NOMO-1 (cell line): ENCODE measurements at regions not wholly inside any gene's neighbourhood (a gene's known extent, or its start where the extent isn't known, plus 50 kb on each side); places are given as distances from the start of the nearest gene placed in this dataset.

ENCODE experiments used
- DNase-seq, 2 experiments: peaks; one replicate each; lab custom pipeline; 2025; ENCODE audit not compliant: unreplicated experiment in 2 of 2; lab: John Stamatoyannopoulos, UW

GRCh38 chr3:159210336-159210735 lies 408.5 kb downstream of the MFSD1 start:
- DNase-seq = no peak

GRCh38 chr3:159216311-159216710 lies 414.5 kb downstream of the MFSD1 start:
- no peak for DNase-seq

GRCh38 chr3:159219231-159219630 lies 417.4 kb downstream of the MFSD1 start:
- DNase-seq = no peak

GRCh38 chr3:159221335-159221734 lies 419.5 kb downstream of the MFSD1 start:
- DNase-seq = no peak

- peak; percentile 22 to 52 for DNase-seq
These were observed 427.3 kb downstream of the MFSD1 start for GRCh38 chr3:159229116-159229680.

- no peak for DNase-seq
These were observed 431.1 kb downstream of the MFSD1 start for GRCh38 chr3:159232966-159233365.

- DNase-seq = no peak
These were observed 431.9 kb downstream of the MFSD1 start for GRCh38 chr3:159233734-159234133.

- DNase-seq = no peak
These were observed 432.5 kb downstream of the MFSD1 start for GRCh38 chr3:159234306-159234705.

GRCh38 chr3:159236321-159236720 lies 434.5 kb downstream of the MFSD1 start:
- no peak for DNase-seq

- no peak for DNase-seq
These were observed 435.4 kb downstream of the MFSD1 start for GRCh38 chr3:159237226-159237625.

- no peak for DNase-seq
These were observed 436.8 kb downstream of the MFSD1 start for GRCh38 chr3:159238646-159239045.

GRCh38 chr3:159239059-159239458 lies 437.2 kb downstream of the MFSD1 start:
- DNase-seq = no peak

- DNase-seq = no peak
These were observed 443.1 kb downstream of the MFSD1 start for GRCh38 chr3:159244933-159245332.

GRCh38 chr3:159245871-159246270 lies 444.0 kb downstream of the MFSD1 start:
- no peak for DNase-seq

- no peak for DNase-seq
These were observed 444.5 kb downstream of the MFSD1 start for GRCh38 chr3:159246385-159246784.

GRCh38 chr3:159249472-159250174 lies 447.8 kb downstream of the MFSD1 start:
- no peak for DNase-seq

- DNase-seq = no peak
These were observed 449.1 kb downstream of the MFSD1 start for GRCh38 chr3:159250961-159251360.

- no peak for DNase-seq
These were observed 450.4 kb downstream of the MFSD1 start for GRCh38 chr3:159252274-159252673.

GRCh38 chr3:159252772-159253384 lies 451.0 kb downstream of the MFSD1 start:
- peak; percentile 33 to 79 for DNase-seq

- no peak for DNase-seq
These were observed 452.0 kb downstream of the MFSD1 start for GRCh38 chr3:159253860-159254259.

GRCh38 chr3:159257954-159258353 lies 456.1 kb downstream of the MFSD1 start:
- no peak for DNase-seq

- DNase-seq = no peak
These were observed 457.1 kb downstream of the MFSD1 start for GRCh38 chr3:159258934-159259333.
